ENCODE measurements at regions not wholly inside any gene's neighbourhood (a gene's known extent, or its start where the extent isn't known, plus 50 kb on each side); places are given as distances from the start of the nearest gene placed in this dataset.

- H3K9me3 ChIP-seq (replicated peaks in 1 of 11): no peaks in the 10 kb centered on the region
- no peak overlapping the region for H3K9ac ChIP-seq
- TF ChIP-seq Cebpa-rat (IDR thresholded peaks at IDR 0.05): no peak
- H3K27ac ChIP-seq: no peak overlapping the region
- no peaks in the 10 kb centered on the region for H3K27me3 ChIP-seq
- no peak overlapping the region for H3K4me3 ChIP-seq
- no peak overlapping the region for H3K4me2 ChIP-seq
- no peaks in the 10 kb centered on the region for H3K36me3 ChIP-seq
- H4K20me1 ChIP-seq: no peaks in the 10 kb centered on the region
- H3K4me1 ChIP-seq: no peaks in the 10 kb centered on the region
These were observed 180.2 kb upstream of the SMC2 start for GRCh38 chr9:103913899-103914298.

GRCh38 chr9:103919605-103920209 is 174.4 kb upstream of the SMC2 start:
- no peaks in the 10 kb centered on the region for H3K36me3 ChIP-seq
- H3K27me3 ChIP-seq: no peaks in the 10 kb centered on the region
- H4K20me1 ChIP-seq: no peaks in the 10 kb centered on the region
- no peak overlapping the region for H3K4me3 ChIP-seq
- H3K4me2 ChIP-seq: no peak overlapping the region
- no peaks in the 10 kb centered on the region for H3K4me1 ChIP-seq
- no peaks in the 10 kb centered on the region for H3K9me3 ChIP-seq (replicated peaks in 1 of 11)
- no peak overlapping the region for H3K27ac ChIP-seq
- no peak overlapping the region for H3K9ac ChIP-seq
- no peak for TF ChIP-seq Cebpa-rat (IDR thresholded peaks at IDR 0.05)

GRCh38 chr9:103928442-103928841 is 165.7 kb upstream of the SMC2 start:
- Histone ChIP-seq H3K4me3 (no peak overlapping the region), H3K27me3 (no peaks in the 10 kb centered on the region), H3K4me1 (peaks cover 0 to 12% (median 8%) of the 10 kb centered on the region in 10 experiments; a peak in 13 of 20 replicates), H3K9me3 (replicated peaks in 1 of 11) (no peaks in the 10 kb centered on the region), H4K20me1 (no peaks in the 10 kb centered on the region), H3K9ac (no peak overlapping the region), H3K4me2 (no peak overlapping the region), H3K36me3 (no peaks in the 10 kb centered on the region), H3K27ac (no peak overlapping the region)
- no peak for TF ChIP-seq Cebpa-rat (IDR thresholded peaks at IDR 0.05)

DNA sequence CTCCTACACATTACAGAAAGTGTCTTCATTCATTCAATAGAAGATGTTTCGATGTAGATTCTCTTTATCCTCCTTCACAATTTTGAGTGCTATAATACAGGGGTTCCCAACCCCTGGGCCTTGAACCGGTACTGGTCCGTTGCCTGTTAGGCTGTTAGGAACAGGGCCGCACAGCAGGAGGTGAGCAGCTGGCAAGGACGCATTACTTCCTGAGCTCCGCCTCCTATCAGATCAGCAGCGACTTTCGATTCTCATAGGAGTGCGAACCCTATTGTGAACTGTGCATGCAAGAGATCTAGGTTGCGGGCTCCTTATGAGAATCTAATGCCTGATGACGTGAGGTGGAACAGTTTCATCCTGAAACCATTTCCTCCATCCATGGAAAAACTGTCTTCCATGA is 153.0 kb upstream of the SMC2 start:
- Histone ChIP-seq H3K27me3 (no peaks in the 10 kb centered on the region), H3K4me1 (peaks cover 0 to 5% (median 0%) of the 10 kb centered on the region in 10 experiments; a peak in 2 of 20 replicates), H3K4me2 (no peak overlapping the region), H3K27ac (no peak overlapping the region), H3K36me3 (no peaks in the 10 kb centered on the region), H3K4me3 (no peak overlapping the region), H4K20me1 (no peaks in the 10 kb centered on the region), H3K9me3 (replicated peaks in 1 of 11) (no peaks in the 10 kb centered on the region), H3K9ac (no peak overlapping the region)
- no peak for TF ChIP-seq Cebpa-rat (IDR thresholded peaks at IDR 0.05)

DNA sequence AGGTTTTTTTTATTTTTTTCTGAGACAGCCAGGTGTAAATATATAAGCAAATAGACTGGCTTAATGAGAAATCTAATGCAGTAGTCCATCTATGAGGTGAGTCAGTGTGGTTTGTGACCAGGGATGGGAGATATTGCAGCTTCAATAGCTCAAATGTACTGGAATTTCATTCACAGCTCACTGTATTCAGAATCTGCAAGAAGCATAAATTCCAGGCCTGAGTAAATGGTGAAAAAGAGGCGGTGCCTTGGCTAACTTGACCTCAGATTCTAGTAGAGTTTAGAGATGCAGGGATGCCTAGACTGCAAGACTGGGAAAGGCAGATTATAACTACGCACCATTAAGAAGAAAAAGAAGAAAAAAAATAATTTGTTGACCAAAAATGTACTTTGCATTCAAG is 151.9 kb upstream of the SMC2 start:
- Histone ChIP-seq H3K9ac (no peak overlapping the region), H3K9me3 (replicated peaks in 1 of 11) (no peaks in the 10 kb centered on the region), H3K36me3 (no peaks in the 10 kb centered on the region), H3K4me3 (no peak overlapping the region), H4K20me1 (no peaks in the 10 kb centered on the region), H3K4me2 (no peak overlapping the region), H3K27ac (no peak overlapping the region), H3K4me1 (peaks cover 0 to 5% (median 0%) of the 10 kb centered on the region in 10 experiments; a peak in 2 of 20 replicates), H3K27me3 (no peaks in the 10 kb centered on the region)
- TF ChIP-seq Cebpa-rat (IDR thresholded peaks at IDR 0.05): no peak

- no peak overlapping the region for H3K4me2 ChIP-seq
These were observed 151.5 kb upstream of the SMC2 start for GRCh38 chr9:103942651-103943050.

GRCh38 chr9:103949096-103949495 is 145.0 kb upstream of the SMC2 start:
- no peak overlapping the region for H3K4me3 ChIP-seq
- no peaks in the 10 kb centered on the region for H4K20me1 ChIP-seq
- no peak overlapping the region for H3K9ac ChIP-seq
- peaks cover 0 to 5% (median 0%) of the 10 kb centered on the region in 10 experiments; a peak in 2 of 20 replicates for H3K4me1 ChIP-seq
- no peaks in the 10 kb centered on the region for H3K36me3 ChIP-seq
- H3K9me3 ChIP-seq (replicated peaks in 1 of 11): no peaks in the 10 kb centered on the region
- no peak overlapping the region for H3K4me2 ChIP-seq
- no peak for TF ChIP-seq Cebpa-rat (IDR thresholded peaks at IDR 0.05)
- H3K27me3 ChIP-seq: no peaks in the 10 kb centered on the region
- H3K27ac ChIP-seq: no peak overlapping the region

More at GRCh38 chr9:103942651-103943050, 151.5 kb upstream of the SMC2 start:
- H3K4me3 ChIP-seq: no peak overlapping the region
- H3K9ac ChIP-seq: no peak overlapping the region
- H3K36me3 ChIP-seq: no peaks in the 10 kb centered on the region
- H4K20me1 ChIP-seq: no peaks in the 10 kb centered on the region
- no peaks in the 10 kb centered on the region for H3K27me3 ChIP-seq
- no peaks in the 10 kb centered on the region for H3K9me3 ChIP-seq (replicated peaks in 1 of 11)
- TF ChIP-seq Cebpa-rat (IDR thresholded peaks at IDR 0.05): no peak
- H3K4me1 ChIP-seq: peaks cover 0 to 5% (median 0%) of the 10 kb centered on the region in 10 experiments; a peak in 2 of 20 replicates
- H3K27ac ChIP-seq: no peak overlapping the region

GRCh38 chr9:103977163-103977562 is 116.9 kb upstream of the SMC2 start:
- TF ChIP-seq Cebpa-rat (IDR thresholded peaks at IDR 0.05): no peak
- Histone ChIP-seq H3K9me3 (replicated peaks in 1 of 11) (no peaks in the 10 kb centered on the region), H3K27me3 (no peaks in the 10 kb centered on the region), H3K4me3 (no peak overlapping the region), H3K4me1 (peaks cover 0 to 20% (median 0%) of the 10 kb centered on the region in 10 experiments; a peak in 5 of 20 replicates), H3K9ac (no peak overlapping the region), H4K20me1 (no peaks in the 10 kb centered on the region), H3K27ac (no peak overlapping the region), H3K4me2 (no peak overlapping the region), H3K36me3 (no peaks in the 10 kb centered on the region)

- peak overlapping the region in 2 of 11 experiments; percentile 12 to 37; a peak in 2 of 22 replicates for H3K27ac ChIP-seq
These were observed 115.7 kb upstream of the SMC2 start for GRCh38 chr9:103978396-103978795.

DNA sequence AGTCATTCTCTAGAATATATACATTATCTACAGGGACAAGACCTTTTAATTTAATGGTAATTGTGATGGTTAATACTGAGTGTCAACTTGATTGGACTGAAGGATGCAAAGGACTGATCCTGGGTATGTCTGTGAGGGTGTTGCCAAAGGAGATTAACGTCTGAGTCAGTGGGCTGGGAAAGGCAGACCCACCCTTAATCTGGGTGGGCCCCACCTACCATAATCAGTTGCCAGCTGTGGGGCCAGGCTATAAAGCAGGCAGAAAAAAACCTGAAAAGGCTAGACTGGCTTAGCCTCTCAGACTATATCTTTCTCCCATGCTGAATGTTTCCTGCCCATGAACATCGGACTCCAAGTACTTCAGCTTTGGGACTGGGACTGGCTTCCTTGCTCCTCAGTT is 112.2 kb upstream of the SMC2 start:
- Histone ChIP-seq H3K9ac (no peak overlapping the region), H3K36me3 (no peaks in the 10 kb centered on the region), H3K9me3 (replicated peaks in 1 of 11) (no peaks in the 10 kb centered on the region), H3K4me2 (no peak overlapping the region), H3K27ac (no peak overlapping the region), H3K4me3 (no peak overlapping the region), H3K4me1 (peaks cover 0 to 28% (median 0%) of the 10 kb centered on the region in 10 experiments; a peak in 5 of 20 replicates), H3K27me3 (no peaks in the 10 kb centered on the region), H4K20me1 (no peaks in the 10 kb centered on the region)
- no peak for TF ChIP-seq Cebpa-rat (IDR thresholded peaks at IDR 0.05)

More at GRCh38 chr9:103978396-103978795, 115.7 kb upstream of the SMC2 start:
- Histone ChIP-seq H3K4me3 (no peak overlapping the region), H3K4me2 (peak overlapping the region in 2 of 11 experiments; percentile 45 to 54; a peak in 4 of 22 replicates), H4K20me1 (no peaks in the 10 kb centered on the region), H3K36me3 (no peaks in the 10 kb centered on the region), H3K9me3 (replicated peaks in 1 of 11) (no peaks in the 10 kb centered on the region), H3K9ac (no peak overlapping the region), H3K27me3 (no peaks in the 10 kb centered on the region), H3K4me1 (peaks cover 0 to 20% (median 0%) of the 10 kb centered on the region in 10 experiments; a peak in 5 of 20 replicates)
- no peak for TF ChIP-seq Cebpa-rat (IDR thresholded peaks at IDR 0.05)

All from BLaER1 treated with 17β-estradiol and CSF1 and Interleukin-3, amounts not matched to agents 10 nM and 100 nM (cell line).